GM12865 (cell line): ENCODE measurements at regions not wholly inside any gene's neighbourhood (a gene's known extent, or its start where the extent isn't known, plus 50 kb on each side); places are given as distances from the start of the nearest gene placed in this dataset.
"Not testable (repeated sequence)": the region's sequence is repeated elsewhere in the genome, so short reads cannot be mapped to it uniquely, and the experiment has no call there.

ENCODE experiments used
- DNase-seq: peaks from one replicate; pipeline ENCODE4 v3.0.0; 2010; ENCODE audit warnings: low read depth
- H3K4me3 ChIP-seq: 2 replicates; pipeline ENCODE4 v1.5.1; 2011; ENCODE audit warnings: mild to moderate bottlenecking, low read depth, low read length, control low read depth
- TF ChIP-seq, protein P1 (sequence below): IDR thresholded peaks from 2 replicates; pipeline ENCODE4 v1.5.1; 2011; ENCODE audit warnings: low read length, control low read depth, low read depth, inconsistent platforms; ENCODE audit not compliant: insufficient read depth; ENCODE audit errors: missing control alignments

DNA sequence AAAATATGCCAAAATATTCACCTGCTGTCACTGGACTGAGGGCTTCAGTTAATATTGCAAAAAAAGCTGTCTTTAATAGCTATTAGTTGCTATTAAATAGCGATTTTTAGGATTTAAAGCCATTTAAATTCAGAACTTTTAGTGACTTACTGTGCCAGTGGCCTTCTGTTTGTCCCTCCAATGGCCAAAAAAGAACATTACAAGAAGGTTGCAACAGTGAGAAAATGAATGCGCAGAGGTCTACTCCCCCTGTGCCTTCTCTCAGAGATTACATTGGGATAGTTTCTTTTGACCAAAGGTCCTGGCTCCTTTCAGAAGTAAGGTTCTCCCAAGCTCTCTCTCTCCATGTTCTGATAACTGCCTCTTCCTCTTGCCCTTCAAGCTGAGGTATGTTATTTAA lies 930.3 kb upstream of the ARRDC3 start:
- no peak for DNase-seq
- no peak overlapping the region for H3K4me3 ChIP-seq
- TF ChIP-seq, protein P1, sequence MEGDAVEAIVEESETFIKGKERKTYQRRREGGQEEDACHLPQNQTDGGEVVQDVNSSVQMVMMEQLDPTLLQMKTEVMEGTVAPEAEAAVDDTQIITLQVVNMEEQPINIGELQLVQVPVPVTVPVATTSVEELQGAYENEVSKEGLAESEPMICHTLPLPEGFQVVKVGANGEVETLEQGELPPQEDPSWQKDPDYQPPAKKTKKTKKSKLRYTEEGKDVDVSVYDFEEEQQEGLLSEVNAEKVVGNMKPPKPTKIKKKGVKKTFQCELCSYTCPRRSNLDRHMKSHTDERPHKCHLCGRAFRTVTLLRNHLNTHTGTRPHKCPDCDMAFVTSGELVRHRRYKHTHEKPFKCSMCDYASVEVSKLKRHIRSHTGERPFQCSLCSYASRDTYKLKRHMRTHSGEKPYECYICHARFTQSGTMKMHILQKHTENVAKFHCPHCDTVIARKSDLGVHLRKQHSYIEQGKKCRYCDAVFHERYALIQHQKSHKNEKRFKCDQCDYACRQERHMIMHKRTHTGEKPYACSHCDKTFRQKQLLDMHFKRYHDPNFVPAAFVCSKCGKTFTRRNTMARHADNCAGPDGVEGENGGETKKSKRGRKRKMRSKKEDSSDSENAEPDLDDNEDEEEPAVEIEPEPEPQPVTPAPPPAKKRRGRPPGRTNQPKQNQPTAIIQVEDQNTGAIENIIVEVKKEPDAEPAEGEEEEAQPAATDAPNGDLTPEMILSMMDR = no peak

DNA sequence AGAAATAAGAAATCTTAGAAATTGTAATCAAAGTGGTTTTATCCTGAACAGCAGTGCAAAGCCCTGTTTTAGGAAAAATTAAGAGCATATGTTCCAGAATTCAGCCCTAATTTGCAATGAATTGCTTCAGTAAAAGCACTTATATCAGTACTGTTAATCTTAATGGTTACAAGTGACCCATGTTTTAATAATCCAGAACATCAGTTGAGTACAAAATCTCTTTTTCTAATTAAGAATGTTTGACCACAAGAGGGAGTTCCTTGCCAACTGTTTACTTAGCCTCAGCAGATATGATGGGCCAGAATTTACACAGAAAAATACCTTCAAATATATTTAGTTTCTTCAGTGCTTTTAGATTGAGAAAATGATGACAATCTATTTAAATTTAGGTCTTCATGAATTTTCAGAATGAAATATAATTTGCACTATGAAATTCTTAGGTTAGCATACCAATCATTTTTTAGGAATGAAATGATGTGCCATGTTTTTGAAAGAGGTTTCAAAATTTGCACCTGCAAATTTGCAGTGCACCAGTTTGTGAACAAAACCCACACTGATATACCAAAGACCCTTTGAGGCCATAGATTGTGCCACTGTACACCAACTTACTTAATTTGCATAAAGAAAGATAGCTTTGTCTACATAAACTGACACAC lies 926.3 kb upstream of the ARRDC3 start:
- TF ChIP-seq, protein P1 = peak; percentile 28
- H3K4me3 ChIP-seq = no peak overlapping the region
- DNase-seq = peak; percentile 6

DNA sequence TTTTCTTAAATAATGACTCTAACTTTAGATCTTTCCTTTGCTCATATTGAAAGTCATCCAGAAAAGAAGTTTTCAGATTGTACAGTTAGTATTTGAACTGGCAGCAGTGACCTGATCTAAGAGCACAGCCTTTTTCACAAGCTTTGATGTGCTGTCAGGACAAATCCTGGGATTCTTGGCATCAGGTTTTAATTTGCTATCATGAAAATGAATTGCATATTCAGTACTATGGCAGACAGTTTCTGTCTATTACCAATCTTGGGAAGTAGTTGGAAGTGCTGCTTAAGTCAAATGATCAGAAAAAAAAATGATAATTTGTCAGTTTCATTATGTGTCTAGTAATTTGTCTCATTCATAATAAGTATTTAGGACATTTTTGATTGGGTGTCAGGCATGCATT lies 925.6 kb upstream of the ARRDC3 start:
- no peak overlapping the region for H3K4me3 ChIP-seq
- no peak for DNase-seq
- TF ChIP-seq, protein P1 = no peak

DNA sequence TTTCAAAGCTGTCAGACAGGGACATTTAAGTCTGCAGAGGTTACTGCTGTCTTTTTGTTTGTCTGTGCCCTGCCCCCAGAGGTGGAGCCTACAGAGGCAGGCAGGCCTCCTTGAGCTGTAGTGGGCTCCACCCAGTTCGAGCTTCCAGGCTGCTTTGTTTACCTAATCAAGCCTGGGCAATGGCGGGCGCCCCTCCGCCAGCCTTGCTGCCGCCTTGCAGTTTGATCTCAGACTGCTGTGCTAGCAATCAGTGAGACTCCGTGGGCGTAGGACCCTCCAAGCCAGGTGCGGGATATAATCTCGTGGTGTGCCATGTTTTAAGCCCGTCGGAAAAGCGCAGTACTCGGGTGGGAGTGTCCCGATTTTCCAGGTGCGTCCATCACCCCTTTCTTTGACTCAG lies 919.2 kb upstream of the ARRDC3 start:
- DNase-seq = not testable (repeated sequence)

DNA sequence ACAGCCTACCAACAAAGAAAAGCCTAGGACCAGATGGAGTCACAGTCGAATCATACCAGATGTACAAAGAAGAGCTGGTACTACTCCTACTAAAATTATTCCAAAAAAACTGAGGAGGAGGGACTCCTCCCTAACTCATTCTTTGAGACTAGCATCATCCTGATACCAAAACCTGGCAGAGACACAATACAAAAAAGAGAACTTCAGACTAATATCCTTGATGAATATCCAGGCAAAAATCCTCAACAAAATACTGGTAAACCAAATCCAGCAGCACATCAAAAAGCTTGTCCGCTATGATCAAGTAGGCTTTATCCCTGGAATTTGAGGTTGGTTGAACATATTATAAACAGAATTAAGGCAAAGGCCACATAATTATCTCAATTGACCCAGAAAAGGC lies 900.4 kb upstream of the ARRDC3 start:
- TF ChIP-seq, protein P1 = no peak
- no peak overlapping the region for H3K4me3 ChIP-seq
- no peak for DNase-seq

More for the DNA sequence above, 919.2 kb upstream of the ARRDC3 start:
- not testable (repeated sequence) for H3K4me3 ChIP-seq

DNA sequence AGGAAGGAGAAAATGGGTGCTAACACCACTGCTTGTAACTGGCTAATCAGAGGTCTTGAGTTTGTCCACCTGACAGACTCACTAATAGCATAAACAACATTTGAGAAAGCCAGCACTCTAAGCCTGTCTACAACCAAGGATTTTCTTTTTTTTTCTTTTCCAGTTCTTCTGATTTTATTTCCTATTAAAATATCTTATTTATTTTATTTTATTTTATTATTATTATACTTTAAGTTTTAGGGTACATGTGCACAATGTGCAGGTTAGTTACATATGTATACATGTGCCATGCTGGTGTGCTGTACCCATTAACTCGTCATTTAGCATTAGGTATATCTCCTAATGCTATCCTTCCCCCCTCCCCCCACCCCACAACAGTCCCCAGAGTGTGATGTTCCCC lies 888.6 kb upstream of the ARRDC3 start:
- H3K4me3 ChIP-seq, DNase-seq: not testable (repeated sequence)

DNA sequence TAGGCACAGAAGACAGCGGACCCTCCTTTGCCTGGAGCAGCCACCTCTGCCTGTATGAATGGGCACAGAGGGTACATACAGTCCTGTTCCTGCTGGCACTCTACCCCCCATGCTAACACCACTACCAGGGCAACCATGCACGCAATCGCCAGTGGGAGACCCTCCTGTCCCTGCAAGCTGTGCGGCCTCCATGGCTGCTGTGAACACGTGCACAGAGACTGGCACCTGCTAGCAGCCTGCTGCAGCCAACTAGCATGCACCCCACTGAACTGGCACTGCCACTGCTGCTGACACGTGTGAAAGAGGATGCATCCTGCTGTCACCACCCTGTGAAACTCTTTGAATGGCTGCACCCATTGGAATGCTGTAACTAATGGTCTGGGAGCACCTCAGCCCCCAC lies 885.2 kb upstream of the ARRDC3 start:
- TF ChIP-seq, protein P1 = no peak
- H3K4me3 ChIP-seq = no peak overlapping the region
- no peak for DNase-seq

DNA sequence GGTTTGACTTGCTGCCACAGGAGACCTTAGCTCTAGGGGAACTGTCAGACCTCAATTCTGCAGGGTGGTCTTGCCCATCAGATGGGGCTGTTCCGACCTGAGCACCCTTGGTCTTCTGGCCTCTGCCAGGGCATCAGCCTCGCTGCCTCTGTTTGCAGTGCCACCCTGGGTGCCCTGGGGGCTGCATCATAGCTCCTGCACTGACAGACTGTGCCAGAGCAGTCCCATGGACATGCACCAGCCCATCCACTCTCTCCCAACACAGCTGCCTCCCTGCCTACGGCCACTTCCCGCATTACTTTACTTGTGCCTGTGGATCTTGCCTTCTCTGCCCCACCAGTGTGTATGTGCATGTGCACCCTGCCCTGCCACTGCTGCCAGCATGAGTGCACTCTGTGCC lies 884.7 kb upstream of the ARRDC3 start:
- DNase-seq = no peak
- H3K4me3 ChIP-seq = no peak overlapping the region
- TF ChIP-seq, protein P1 = no peak
